GM18520 (cell line): ENCODE measurements at regions not wholly inside any gene's neighbourhood (a gene's known extent, or its start where the extent isn't known, plus 50 kb on each side); places are given as distances from the start of the nearest gene placed in this dataset.
A peak's percentile ranks its signal among the peaks of the same experiment; 100 is the strongest.

Experiments
- ATAC-seq: cut with Tn5 transposase; IDR thresholded peaks from one replicate; pipeline ENCODE4 v1.9.1; 2021; ENCODE audit not compliant: unreplicated experiment

DNA sequence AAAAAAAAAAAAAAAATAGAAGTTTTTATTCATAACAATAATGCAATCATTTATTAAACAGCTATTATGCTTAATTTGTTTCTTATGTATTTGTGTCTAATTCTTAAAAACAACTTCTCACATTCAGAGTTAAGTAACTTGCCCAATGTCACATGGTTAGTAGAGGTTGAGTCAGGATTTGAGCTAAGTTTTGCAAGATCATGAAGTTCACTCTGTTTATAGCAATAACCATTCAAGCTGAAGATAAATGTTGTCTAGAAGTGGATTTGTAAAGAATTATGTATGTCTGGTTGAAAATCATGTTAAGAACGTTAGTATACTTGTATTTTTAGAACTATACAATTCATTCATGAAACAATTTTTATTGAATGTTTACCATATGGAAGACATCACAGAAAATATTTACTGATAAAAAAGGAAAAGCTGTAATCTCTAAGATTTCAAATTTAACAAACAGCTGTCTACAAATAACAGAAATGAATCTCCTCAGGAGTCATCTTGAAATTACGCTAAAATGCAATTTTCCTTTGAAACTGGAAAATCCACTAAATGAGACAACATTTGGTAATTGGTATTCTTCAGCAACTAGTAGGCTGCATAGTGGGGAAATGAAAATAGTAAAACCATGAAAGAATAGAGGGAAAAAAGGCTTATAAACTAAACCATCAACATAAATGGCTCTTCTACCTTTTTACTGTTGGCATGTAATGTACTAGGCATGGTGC is 70.5 kb upstream of the AHR start:
- ATAC-seq: no peak

DNA sequence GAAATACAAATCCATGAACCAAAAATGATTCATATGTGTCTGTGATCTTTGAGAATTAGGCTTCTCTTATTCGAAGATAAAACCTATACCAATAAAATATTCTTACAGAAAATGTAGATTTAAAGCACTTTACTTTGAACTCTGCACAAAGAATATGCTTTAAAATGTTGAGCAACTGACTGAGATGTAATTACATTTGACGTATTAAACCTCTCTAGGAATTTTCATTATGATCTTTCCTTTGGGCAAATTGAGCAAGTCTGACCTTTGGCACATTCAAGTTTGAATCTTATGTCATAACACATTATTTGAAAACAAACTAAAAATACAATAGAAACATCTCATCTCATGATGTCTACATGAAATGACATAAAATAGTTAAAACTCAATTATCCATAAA is 69.2 kb upstream of the AHR start:
- no peak for ATAC-seq

DNA sequence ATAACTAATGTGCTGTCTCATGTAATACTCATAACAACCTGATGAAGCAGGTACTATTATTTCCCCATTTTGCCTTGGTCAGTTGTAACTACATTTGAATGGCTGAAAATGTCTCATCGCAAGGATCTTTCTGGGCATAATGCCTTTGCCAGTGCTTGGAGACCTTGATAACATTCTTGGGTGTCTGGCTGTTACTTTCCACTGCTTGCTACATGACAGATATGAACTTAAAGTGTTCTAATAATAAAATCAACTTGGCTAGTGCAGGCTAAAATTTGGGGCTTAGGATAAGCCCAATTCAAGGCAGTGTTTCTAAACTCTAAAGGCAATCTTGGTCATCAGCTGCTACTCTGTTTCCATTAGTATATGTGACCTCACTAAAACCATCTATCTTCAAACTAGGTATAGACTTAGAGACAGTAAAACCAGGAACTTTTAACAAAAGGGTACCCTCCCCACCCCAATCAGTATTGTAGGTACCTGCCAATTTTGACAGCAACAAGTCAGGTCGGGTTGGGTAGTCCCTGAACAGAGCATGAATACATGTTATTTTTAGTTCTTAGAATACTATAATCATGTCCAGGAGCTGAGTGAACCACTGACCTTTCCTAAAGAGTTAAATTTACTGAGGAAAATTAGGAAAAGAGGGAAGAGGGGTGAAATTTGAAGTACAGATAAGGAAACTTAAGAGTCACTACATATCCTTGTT is 68.2 kb upstream of the AHR start:
- no peak for ATAC-seq

DNA sequence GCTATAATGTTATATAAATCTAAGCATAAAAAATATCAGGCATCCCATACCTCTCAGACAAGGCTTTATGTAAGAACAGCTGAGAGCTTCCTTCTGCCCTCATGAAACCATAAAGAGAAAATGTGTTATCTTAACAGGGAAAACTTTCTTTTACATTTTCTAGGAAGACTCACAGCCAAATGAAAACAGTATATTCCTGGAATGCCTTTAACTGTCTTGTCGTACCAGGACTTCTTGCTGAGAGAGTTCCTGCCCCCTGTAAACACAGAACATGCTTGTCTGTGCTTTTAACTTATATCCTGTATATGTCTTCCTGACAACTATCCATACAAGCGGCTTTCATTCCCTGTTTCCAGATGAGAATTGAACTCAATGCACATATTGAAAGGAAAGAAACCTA is 64.8 kb upstream of the AHR start:
- no peak for ATAC-seq

- peak; percentile 26 for ATAC-seq
Observed at GRCh38 chr7:17234030-17234397, 64.4 kb upstream of the AHR start.

DNA sequence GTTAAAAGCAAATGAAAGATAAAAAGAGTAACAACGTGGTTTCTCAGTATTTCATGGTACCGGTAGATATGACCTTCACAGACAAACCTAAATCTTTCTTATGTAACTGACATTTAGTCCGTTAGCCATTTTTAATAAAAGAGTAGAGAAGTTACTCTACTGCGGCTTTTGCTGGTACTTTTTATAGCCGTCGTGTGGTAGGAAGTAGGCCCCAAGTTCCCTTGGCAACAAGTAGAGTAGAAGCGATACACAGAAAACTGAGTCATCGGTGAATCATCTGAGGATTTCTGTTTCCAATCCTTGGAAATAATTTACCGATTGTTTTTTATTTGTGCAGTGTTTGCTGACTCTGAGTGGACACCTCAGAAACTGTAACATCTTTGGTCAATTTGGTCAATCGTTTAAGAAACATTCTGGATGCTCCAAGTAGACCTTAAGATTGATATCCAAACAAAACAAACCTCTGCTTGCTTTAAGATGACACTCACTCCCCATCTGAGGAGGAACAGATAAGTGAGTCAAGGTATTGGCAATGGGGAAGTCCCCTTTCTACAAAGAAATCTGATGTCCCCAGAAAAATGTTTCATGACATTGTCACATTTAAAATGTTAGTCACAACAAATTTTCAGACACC is 63.9 kb upstream of the AHR start:
- peak; percentile 96 for ATAC-seq

DNA sequence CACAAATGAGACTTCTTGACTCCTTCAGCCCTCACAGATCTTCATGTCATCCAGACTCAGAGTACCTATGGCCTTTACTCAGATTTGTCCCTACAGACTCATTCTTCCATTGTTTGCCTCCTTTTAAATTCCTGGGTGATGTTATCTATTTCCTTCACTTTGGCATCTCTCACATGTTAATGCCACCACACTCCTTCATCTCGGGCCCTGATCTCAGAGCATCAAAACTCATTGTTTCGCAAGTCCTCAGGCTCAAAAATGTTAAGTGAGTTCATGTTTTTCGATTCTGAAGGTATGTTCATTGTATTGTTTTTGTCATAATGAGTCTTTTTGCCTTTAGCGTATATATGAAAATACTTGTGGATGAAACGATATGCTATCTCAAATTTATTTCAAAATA is 62.3 kb upstream of the AHR start:
- ATAC-seq: no peak

GRCh38 chr7:17236603-17237002 is 61.8 kb upstream of the AHR start:
- no peak for ATAC-seq

DNA sequence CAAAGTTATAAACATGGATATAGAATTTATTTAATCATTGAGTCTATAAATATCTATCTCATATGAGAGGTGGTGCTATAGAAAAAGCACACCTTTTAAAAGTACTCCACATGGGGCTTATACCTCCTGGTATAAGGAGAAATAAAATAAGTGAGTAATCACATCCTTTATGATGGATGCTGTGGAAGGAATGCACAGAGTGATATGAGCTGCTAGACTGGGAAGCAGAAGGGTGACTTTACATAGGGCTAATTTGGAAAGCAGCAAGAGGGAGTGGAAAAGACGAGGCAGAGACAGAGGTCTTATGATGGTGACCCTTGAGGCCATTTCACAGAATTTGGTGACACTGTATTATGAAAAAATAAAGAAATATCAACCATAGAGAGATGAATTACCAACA is 59.4 kb upstream of the AHR start:
- no peak for ATAC-seq

DNA sequence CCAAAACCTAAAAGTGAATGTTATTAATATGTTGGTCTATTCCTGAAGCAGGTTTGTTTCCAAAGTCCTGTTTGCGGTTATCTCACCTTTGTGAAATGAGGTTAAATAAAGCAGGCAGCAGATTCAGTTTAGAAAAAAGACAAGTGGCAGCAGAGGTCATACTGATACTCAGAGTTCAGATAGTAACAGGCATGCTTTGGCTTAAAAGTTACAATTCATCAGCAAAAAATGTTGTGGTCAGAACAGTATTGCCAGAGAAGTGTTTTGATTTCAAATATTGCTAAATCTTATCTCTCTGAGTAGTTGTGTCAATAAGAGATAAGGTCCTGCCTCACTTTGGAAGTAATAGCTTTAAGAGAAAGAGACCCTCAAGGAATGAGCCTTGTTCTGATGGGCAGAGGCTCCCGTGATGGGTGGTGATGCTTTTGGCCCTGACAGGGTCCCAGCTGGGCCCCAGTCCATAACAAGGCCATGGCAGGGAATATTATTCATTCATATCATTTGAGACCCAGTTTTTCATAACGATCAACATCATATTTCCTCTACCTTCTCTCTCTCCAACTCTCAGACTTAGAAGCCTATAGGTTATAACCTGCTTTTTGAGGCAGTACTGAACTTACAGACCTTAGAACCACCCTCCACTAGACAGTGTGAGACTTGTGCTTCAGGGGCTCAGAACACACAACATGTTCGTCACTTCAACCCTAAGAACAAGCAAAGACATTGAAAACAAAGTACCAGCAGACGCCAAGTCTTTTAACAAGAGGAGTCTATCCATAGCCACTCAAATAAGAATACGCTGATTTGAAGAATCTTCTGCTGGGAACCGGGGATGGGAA is 58.5 kb upstream of the AHR start:
- no peak for ATAC-seq

- no peak for ATAC-seq
Observed at GRCh38 chr7:17242504-17242903, 55.9 kb upstream of the AHR start.

GRCh38 chr7:17244786-17245185 is 53.7 kb upstream of the AHR start:
- no peak for ATAC-seq

DNA sequence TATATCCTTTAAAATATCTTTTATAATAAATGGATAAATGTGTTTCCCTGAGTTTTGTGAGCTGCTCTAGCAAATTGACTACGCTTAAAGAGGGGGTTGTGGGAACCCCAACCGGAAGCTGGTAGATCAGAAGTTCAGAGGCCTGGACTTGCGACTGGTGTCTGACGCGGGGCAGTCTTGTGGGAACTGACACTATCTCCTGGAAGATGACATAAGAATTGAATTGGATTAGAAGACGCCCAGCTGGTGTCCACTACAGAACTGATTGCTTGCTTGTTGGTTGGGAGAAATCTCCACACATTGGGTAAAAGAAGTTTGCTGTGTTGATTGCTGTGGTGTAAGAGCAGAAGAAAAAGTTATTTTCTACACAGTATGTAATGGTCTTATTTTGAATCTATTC is 51.1 kb upstream of the AHR start:
- ATAC-seq: no peak

DNA sequence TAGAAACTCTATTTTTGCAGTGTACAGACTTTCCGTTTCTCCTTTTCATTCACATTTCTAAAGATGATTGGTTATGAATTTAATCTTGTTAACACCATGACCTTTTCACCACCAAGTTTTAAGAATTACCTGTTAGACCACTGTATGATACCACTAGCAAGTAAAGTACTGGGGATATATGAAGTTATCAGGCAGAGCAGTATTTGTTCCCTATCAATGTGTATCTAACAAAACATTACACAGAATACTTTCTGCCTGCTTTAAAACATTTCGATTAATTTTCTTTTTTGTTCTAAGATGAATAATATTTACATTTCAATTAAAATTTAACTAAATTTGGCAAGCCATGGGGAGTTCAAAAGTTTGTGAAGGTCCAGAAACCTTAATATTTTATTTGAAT is 49.9 kb upstream of the AHR start:
- no peak for ATAC-seq
